B cell (primary cell): ENCODE measurements at regions not wholly inside any gene's neighbourhood (a gene's known extent, or its start where the extent isn't known, plus 50 kb on each side); places are given as distances from the start of the nearest gene placed in this dataset.

Source experiments
- ATAC-seq: fragments of 200-7000 bp; cut with Tn5 transposase; one replicate; pipeline ENCODE4 v1.10.0; 2021; ENCODE audit warnings: low read depth, mild to moderate bottlenecking, moderate number of reproducible peaks, moderate library complexity
- CTCF ChIA-PET: fragments of 350-600 bp; sonication (Branson Sonifier 250); formaldehyde crosslinking; loops from one replicate; lab custom pipeline; 2021; ENCODE audit warnings: antibody characterized with exemption, inconsistent platforms; lab: Charles Lee
- POLR2A ChIA-PET: fragments of 350-600 bp; sonication (Branson Sonifier 250); formaldehyde crosslinking; loops from one replicate; lab custom pipeline; 2021; ENCODE audit warnings: antibody characterized with exemption; lab: Charles Lee
- DNase-seq: peaks from one replicate; pipeline ENCODE4 v3.0.0; 2013
- H2AFZ ChIP-seq: 2 replicates; pipeline ENCODE4 v1.6.1; 2012; ENCODE audit warnings: mild to moderate bottlenecking, low read depth, low read length; ENCODE audit not compliant: insufficient read depth, poor library complexity, severe bottlenecking
- H3K27ac ChIP-seq, 2 donors: 1 replicate in 1 of 2; 2 replicates in 1 of 2; pipeline ENCODE4 v1.5.1; 2012 to 2013; ENCODE audit warnings: low read length in 2 of 2, mild to moderate bottlenecking in 2 of 2, moderate library complexity in 1 of 2
- H3K27me3 ChIP-seq, 4 experiments: fragments of 200-600 bp in 1 of 4; sonication (generic) in 1 of 4; replicated peaks in 1 of 4; 1 replicate in 2 of 4; 2 replicates in 2 of 4; pipeline versions ENCODE4 v1.6.1 to v1.7.0; 2013 to 2016; ENCODE audit warnings: low read length in 3 of 4, mild to moderate bottlenecking in 2 of 4, mixed read lengths in 1 of 4, moderate library complexity in 1 of 4; ENCODE audit not compliant: insufficient read depth in 4 of 4, control insufficient read depth in 3 of 4; ENCODE audit errors: control extremely low read depth in 1 of 4
- H3K36me3 ChIP-seq, 2 experiments: replicated peaks in 1 of 2; 1 replicate in 1 of 2; 2 replicates in 1 of 2; pipeline versions ENCODE4 v1.6.1 to v1.7.1; 2013; ENCODE audit warnings: low read length in 1 of 2; ENCODE audit not compliant: insufficient read depth in 2 of 2, control insufficient read depth in 1 of 2; ENCODE audit errors: control extremely low read depth in 1 of 2, extremely low read depth in 1 of 2
- H3K4me1 ChIP-seq, 2 donors: fragments of 200-600 bp in 1 of 2; sonication (generic) in 1 of 2; 1 replicate in 1 of 2; 2 replicates in 1 of 2; pipeline versions ENCODE4 v1.5.1 to v1.6.1; 2013 to 2017; ENCODE audit warnings: low read length in 2 of 2; ENCODE audit not compliant: control insufficient read depth in 2 of 2, insufficient read depth in 2 of 2
- H3K4me2 ChIP-seq: replicated peaks from 2 replicates; pipeline ENCODE3; 2012; ENCODE audit warnings: mild to moderate bottlenecking, low read depth, low read length; ENCODE audit not compliant: poor library complexity, severe bottlenecking
- H3K4me3 ChIP-seq, 5 experiments: fragments of 200-600 bp in 1 of 5; sonication (generic) in 1 of 5; 1 replicate in 3 of 5; 2 replicates in 2 of 5; pipeline versions ENCODE4 v1.5.1 to v1.7.0; 2011 to 2016; ENCODE audit warnings: low read length in 4 of 5, mild to moderate bottlenecking in 4 of 5, low read depth in 2 of 5, control low read depth in 1 of 5, moderate library complexity in 1 of 5; ENCODE audit not compliant: insufficient read depth in 1 of 5; ENCODE audit errors: control extremely low read depth in 1 of 5, extremely low read depth in 1 of 5
- H3K79me2 ChIP-seq: fragments of 200-600 bp; sonication (generic); one replicate; pipeline ENCODE4 v1.6.0; 2016; ENCODE audit warnings: low read length; ENCODE audit not compliant: control insufficient read depth, insufficient read depth
- H3K9ac ChIP-seq: fragments of 200-600 bp; sonication (generic); 2 replicates; pipeline ENCODE4 v1.6.1; 2017; ENCODE audit warnings: mild to moderate bottlenecking, low read length, moderate library complexity
- H3K9me3 ChIP-seq, 3 donors: one replicate each; pipeline versions ENCODE4 v1.6.1 to v1.7.1; 2013; ENCODE audit warnings: low read length in 2 of 3; ENCODE audit not compliant: control insufficient read depth in 2 of 3, insufficient read depth in 1 of 3; ENCODE audit errors: control extremely low read depth in 1 of 3
- H4K20me1 ChIP-seq: 2 replicates; pipeline ENCODE4 v1.6.0; 2012; ENCODE audit warnings: mild to moderate bottlenecking, low read length; ENCODE audit not compliant: insufficient read depth, control insufficient read depth, poor library complexity, severe bottlenecking
- H3K27ac Mint-ChIP-seq: one replicate; pipeline ENCODE4 v1.8.0; 2021; ENCODE audit warnings: mixed read lengths
- H3K27me3 Mint-ChIP-seq: one replicate; pipeline ENCODE4 v1.8.0; 2021; ENCODE audit warnings: mixed read lengths
- H3K4me1 Mint-ChIP-seq: one replicate; pipeline ENCODE4 v1.8.0; 2021; ENCODE audit warnings: mixed read lengths
- H3K4me3 Mint-ChIP-seq: one replicate; pipeline ENCODE4 v1.8.0; 2021; ENCODE audit warnings: mixed read lengths
- H3K9me3 Mint-ChIP-seq: one replicate; pipeline ENCODE4 v1.8.0; 2022; ENCODE audit warnings: mixed read lengths; ENCODE audit not compliant: insufficient read depth
- CTCF ChIP-seq: fragments of 200-600 bp; IDR thresholded peaks from one replicate; pipeline ENCODE4 v1.8.0; 2022; ENCODE audit warnings: antibody characterized with exemption, mild to moderate bottlenecking
- EZH2 ChIP-seq: IDR thresholded peaks from 2 replicates; pipeline ENCODE4 v1.6.1; 2012; ENCODE audit warnings: borderline replicate concordance, low read depth, mild to moderate bottlenecking, moderate library complexity, low read length; ENCODE audit not compliant: insufficient read depth, poor library complexity, severe bottlenecking
- WGBS: methylation state at CpG from one replicate; pipeline ENCODE4 v1.1.5; 2013; ENCODE audit warnings: missing lambda C conversion rate; ENCODE audit not compliant: insufficient coverage; 5-methylcytosine and 5-hydroxymethylcytosine counted together
- intact Hi-C: fragments of 100-400 bp; cut with micrococcal nuclease; formaldehyde crosslinking; loops from one replicate; pipeline ENCODE4 v1.10.0; 2022

GRCh38 chr2:128774320-128775216 lies 455.9 kb upstream of the HS6ST1 start:
- no peak for ATAC-seq
- H3K4me2 ChIP-seq: no peak overlapping the region
- no peaks in the 10 kb centered on the region for H3K27me3 ChIP-seq
- ChIA-PET POLR2A (no interaction called here), CTCF (interaction anchor here (0.6 kb wide), 2 partner anchors 20 to 504 kb away, joined by 3 to 4 read pairs; no protein-coding TSS in a partner anchor)
- no peaks in the 10 kb centered on the region for H3K9me3 Mint-ChIP-seq
- H3K4me3 ChIP-seq: no peak overlapping the region
- no peak overlapping the region for H3K27ac Mint-ChIP-seq
- TF ChIP-seq CTCF (no peak), EZH2 (no peak)
- no peaks in the 10 kb centered on the region for H3K36me3 ChIP-seq
- no peaks in the 10 kb centered on the region for H3K4me1 ChIP-seq
- H3K9ac ChIP-seq: no peak overlapping the region
- H2AFZ ChIP-seq: no peak overlapping the region
- intact Hi-C loops: no loop called here
- H4K20me1 ChIP-seq: no peaks in the 10 kb centered on the region
- no peak for DNase-seq
- WGBS: 96% methylated on average over 5 of the region's 7 CpGs
- no peaks in the 10 kb centered on the region for H3K9me3 ChIP-seq
- no peak overlapping the region for H3K4me3 Mint-ChIP-seq
- H3K27me3 Mint-ChIP-seq: no peaks in the 10 kb centered on the region
- no peaks in the 10 kb centered on the region for H3K79me2 ChIP-seq
- H3K27ac ChIP-seq: no peak overlapping the region
- peaks cover 3% of the 10 kb centered on the region for H3K4me1 Mint-ChIP-seq

GRCh38 chr2:128775217-128775913 lies 456.7 kb upstream of the HS6ST1 start:
- POLR2A ChIA-PET: no interaction called here
- Mint-ChIP-seq H3K4me1 (peaks cover 3% of the 10 kb centered on the region), H3K9me3 (no peaks in the 10 kb centered on the region), H3K27ac (no peak overlapping the region), H3K27me3 (no peaks in the 10 kb centered on the region), H3K4me3 (no peak overlapping the region)
- no peaks in the 10 kb centered on the region for H3K79me2 ChIP-seq
- no peaks in the 10 kb centered on the region for H3K4me1 ChIP-seq
- H3K4me3 ChIP-seq: no peak overlapping the region
- DNase-seq (no peak), ATAC-seq (no peak)
- whole genome bisulfite sequencing: 97% methylated on average over 9 of the region's 10 CpGs
- intact Hi-C loops: no loop called here
- no peak overlapping the region for H3K9ac ChIP-seq
- H4K20me1 ChIP-seq: no peaks in the 10 kb centered on the region
- no peak overlapping the region for H3K4me2 ChIP-seq
- H3K27ac ChIP-seq: no peak overlapping the region
- H2AFZ ChIP-seq: no peak overlapping the region
- no peaks in the 10 kb centered on the region for H3K9me3 ChIP-seq
- CTCF ChIA-PET: interaction anchor here (0.6 kb wide), 1 partner anchor 503 kb away, joined by 3 read pairs; no protein-coding TSS in a partner anchor
- H3K36me3 ChIP-seq: no peaks in the 10 kb centered on the region
- TF ChIP-seq CTCF (no peak), EZH2 (no peak)
- no peaks in the 10 kb centered on the region for H3K27me3 ChIP-seq
